GM19468 (cell line): ENCODE measurements at regions not wholly inside any gene's neighbourhood (a gene's known extent, or its start where the extent isn't known, plus 50 kb on each side); places are given as distances from the start of the nearest gene placed in this dataset.

Experiments
- ATAC-seq: cut with Tn5 transposase; IDR thresholded peaks from one replicate; pipeline ENCODE4 v1.9.1; 2021; ENCODE audit warnings: mild to moderate bottlenecking, moderate library complexity, moderate number of reproducible peaks; ENCODE audit not compliant: unreplicated experiment; ENCODE audit errors: extremely low read depth

DNA sequence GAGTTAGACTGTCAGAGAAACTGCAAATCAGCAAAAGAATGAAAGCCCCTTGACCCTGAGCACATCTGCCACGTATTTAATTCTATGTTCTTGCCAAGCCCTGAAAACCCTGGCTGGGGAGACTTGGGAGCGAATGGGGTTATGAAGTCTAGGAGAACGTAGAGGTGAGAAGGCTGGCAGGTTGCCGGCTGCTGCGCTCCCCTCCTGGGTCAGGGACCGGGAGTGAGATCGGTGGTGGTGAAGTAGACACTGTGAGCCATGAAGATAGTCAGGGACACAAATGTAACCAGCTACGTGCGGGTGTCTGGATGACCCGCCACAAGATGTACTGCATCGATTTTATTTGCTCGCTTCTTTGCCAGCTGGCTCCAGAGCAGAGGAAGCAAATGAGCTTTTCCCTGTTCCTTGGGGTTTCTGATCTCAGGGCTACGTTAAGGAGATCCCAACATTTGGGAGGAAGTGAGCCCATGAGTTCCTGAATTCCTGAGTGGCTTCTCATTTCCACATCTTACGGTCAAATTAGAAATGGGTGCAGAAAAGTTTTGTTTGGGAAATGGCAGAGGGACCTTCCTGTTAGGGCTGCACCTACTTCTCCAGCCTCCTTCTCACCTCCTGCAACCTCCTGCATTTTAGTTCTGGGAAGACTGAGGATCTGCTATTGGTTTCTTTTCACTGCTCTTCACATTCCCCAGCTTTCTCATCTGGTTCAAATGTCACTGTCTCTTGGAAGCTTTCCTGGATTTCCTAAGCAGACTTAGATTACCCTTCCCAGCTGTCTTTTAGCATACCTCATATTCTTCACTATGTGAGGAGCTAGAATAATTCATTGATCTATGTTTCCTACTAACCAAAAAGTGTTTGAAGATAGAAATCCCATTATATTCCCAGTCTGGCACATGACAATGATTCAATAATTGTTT, 360.6 kb downstream of the ZNF521 start:
- ATAC-seq: no peak

DNA sequence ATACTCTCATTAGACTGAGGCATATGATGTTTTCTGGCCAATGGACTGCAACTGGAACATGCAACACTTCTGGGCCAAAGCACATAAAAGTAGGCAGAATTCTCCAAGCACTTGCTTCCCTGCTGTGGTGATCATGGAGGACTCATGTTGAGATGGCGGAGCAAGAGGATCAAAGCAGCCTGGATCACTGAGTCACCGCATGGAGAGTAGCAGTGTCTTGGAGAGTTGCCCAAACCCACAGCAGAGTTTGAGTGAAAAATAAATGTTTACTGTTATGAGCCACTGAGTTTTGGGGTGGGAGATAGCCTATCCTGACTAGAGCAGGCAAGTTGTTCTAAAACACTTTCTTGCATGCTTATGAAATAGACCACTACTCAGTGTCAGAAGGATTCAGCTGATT, 359.5 kb downstream of the ZNF521 start:
- ATAC-seq: no peak

DNA sequence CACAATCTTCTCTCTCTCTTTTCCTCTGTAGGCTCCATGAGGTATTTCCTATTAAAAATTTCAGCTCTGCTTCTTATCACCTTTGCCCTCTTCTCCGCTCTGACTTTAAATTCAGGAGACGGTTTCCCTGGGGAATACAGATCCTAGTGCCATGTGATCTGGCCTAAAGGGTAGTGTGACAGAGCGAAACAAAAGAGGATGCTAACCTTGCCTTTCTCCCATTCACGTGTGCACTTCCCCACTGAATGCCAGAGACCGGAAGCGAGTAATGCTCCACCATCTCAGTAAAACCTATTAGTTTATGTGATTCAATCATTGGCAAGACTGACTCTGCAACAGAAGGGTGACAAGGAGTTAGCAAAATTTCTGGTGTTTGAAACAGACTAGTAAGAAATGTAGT, 358.3 kb downstream of the ZNF521 start:
- ATAC-seq: no peak

DNA sequence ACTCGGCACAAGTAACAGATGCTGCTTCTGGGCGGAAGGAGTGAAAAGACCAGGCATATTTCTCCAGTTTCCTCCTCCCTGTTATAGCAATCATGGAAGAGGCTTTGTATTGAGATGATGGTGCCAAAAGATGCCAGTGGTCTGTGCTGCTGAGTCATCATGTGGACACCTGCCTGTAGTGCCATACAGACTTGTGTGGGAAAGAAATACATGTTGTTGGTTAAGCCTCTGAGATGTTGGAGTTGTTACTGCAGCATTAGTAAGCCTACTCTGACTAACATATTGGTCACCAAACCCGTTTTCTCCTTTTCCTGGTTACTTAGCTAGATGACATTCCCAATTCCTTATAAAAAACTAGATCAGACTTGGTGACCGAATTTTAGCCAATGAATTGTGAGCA, 356.9 kb downstream of the ZNF521 start:
- ATAC-seq: no peak

DNA sequence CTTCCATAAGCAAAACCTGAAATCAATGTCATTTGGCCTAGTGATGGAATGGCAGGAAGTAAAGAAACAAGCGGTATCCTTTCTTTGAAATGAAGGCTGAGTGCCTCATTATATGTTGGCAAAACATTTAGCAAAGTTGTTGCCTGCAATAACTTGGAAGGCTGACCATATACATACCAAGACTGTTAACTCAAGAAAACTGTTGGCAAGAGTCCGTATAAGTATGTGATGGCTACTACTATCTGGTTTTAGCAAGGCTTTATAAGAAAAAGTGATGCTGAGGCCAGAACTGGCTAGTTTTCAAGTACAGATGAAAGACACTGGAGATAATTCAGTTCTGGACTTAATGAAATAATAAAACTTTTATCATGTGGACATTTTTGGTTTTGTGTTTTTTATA, 356.2 kb downstream of the ZNF521 start:
- no peak for ATAC-seq

DNA sequence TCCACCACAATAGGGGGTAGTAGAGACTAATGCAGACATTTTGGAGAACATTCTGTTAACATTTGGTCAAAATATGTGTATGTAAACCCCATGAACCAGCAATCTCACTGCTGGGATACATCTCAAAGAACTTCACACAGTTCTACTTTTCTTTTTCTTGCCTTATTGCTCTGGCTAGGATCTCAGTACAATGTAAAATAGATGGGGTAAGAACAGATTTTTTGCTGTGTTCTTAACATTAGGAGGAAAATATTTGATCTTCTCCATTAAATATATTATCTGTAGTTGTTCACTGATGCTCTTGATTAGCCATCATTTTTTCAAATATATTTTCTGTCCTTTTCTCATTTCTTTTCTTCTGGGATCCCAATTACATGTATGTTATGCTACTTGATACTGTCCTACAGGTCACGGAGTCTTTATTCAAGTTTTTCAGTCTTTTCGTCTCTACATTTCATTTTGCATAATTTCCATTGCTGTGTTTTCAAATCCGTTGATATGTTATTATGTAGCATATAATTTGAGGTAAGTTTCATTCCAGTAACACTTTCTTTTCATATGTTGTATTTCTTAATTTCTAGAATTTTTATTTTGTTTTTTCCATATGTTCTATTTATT, 352.2 kb downstream of the ZNF521 start:
- ATAC-seq: no peak

DNA sequence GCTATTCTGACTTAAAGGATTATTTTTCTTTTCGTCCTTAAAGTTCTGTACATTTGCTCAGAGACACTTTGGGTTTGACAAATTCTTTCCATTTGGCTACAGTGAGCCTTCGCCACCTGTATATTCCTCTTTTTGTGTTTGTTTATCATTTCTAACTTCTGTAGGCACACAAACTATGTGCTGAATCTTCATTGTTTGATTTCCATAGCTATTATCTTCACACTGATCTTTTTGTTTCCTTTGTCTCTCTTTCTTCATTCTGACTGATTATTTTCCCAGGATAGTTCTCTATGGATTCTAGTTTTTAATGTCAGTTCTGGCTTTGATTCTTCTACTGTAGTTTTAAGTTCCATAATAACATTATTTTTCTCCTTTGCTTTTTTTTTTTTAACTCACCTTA, 350.2 kb downstream of the ZNF521 start:
- ATAC-seq: no peak

DNA sequence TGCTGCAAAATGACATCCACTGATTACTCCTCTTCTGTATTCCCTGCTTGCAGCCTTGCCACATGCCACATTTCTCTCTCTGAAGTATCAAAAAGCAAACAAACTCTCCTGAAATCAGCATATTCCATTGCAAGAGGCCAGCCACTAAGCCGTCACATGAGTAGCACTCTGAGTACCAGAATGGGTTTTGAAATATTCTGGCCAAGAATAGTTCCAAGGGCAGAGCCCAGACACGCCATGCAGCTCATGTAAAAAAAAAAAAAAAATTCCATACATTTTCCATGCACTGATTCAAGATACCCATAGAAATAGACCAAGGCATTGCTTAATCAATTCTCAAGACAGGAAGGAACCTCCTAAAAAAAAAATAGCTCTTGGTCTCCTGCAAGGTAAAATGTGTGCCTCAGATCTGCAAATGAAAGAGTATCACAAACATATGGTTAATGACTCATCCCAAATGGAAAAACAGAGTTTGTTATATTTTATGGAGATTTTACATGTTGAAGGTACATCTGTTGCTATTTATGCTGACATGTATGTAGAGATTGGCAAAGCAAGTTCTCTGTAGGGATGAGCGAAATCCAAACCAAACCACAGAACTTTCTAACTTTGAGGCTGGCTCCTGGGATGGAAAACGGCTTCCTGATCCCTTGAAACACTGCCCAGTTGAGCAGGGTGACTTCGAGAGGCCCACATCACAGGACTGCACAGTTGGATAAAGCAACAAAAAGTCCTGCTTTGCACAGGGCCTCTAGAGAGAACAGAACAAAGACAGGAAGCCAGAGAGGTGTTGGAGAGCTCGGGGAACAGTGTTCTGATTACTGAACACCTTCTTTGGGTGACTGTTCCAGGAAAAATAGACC, 346.2 kb downstream of the ZNF521 start:
- no peak for ATAC-seq

DNA sequence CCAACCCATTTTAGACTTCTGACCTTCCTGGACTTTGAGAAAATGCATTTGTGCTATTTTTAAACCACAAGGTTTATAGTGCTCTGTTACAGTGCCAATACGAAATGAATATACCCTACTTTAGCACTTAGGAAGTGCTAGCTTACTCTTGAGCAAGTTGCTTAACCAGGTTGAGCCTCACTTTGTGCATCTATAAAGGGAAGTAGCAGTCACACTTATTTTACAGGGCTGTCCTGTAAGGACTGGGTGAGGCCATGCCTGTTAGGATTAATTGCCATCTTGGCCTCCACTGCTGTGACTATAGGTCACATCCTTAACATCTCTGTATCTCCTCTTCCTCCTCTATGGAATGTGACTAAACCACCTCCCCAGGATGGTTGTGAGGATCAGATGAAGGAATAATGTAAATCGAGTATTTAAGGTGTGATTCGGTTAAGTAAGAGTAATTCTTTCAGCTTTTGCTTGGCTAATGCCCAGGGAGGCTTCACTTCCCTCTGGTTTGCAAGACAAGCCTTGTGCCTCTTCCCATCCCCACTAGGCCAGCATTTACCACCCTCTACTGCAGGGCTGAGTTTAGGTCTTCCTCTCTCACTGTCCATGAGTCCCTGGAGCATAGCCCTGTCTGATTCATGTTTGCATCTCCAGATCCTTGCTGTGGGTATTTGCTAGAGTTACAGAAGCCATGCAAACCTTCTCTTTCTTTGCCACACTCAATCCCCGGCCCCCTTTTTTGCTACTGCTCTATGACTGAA, 341.2 kb downstream of the ZNF521 start:
- no peak for ATAC-seq
